Esophagus squamous epithelium (tissue), 4 donors: ENCODE measurements at regions not wholly inside any gene's neighbourhood (a gene's known extent, or its start where the extent isn't known, plus 50 kb on each side); places are given as distances from the start of the nearest gene placed in this dataset.
"Not testable (repeated sequence)": the region's sequence is repeated elsewhere in the genome, so short reads cannot be mapped to it uniquely, and the experiment has no call there.

Experiments used
- POLR2A ChIP-seq, 4 donors: fragments of 450-650 bp; IDR thresholded peaks; one replicate each; pipeline ENCODE4 v1.6.1; 2017; ENCODE audit warnings: antibody characterized with exemption in 4 of 4, mild to moderate bottlenecking in 4 of 4, moderate library complexity in 3 of 4
- TF ChIP-seq, protein P1 (sequence below), 6 experiments: fragments of 450-650 bp in 4 of 6; fragments of 200-600 bp in 2 of 6; sonication (generic) in 2 of 6; IDR thresholded peaks; one replicate each; pipeline ENCODE4 v1.5.1; 2016 to 2019; ENCODE audit warnings: antibody characterized with exemption in 6 of 6, mild to moderate bottlenecking in 4 of 6, moderate library complexity in 4 of 6

DNA sequence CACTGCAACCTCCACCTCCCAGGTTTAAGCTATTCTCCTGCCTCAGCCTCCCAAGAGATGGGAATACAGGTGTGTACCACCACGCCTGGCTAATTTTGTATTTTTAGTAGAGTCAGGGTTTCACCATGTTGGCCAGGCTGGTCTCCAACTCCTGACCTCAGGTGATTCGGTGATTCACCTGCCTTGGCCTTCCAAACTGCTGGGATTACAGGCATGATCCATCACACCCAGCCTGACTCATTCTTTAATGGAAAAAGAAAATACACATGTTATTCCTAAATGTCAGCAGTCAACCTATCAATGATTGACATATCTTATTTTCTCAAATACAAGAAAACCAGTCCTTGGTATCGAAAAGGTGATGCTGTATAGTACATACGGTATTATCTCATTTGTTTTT, 376.2 kb downstream of the CBLN4 start:
- TF ChIP-seq, protein P1, sequence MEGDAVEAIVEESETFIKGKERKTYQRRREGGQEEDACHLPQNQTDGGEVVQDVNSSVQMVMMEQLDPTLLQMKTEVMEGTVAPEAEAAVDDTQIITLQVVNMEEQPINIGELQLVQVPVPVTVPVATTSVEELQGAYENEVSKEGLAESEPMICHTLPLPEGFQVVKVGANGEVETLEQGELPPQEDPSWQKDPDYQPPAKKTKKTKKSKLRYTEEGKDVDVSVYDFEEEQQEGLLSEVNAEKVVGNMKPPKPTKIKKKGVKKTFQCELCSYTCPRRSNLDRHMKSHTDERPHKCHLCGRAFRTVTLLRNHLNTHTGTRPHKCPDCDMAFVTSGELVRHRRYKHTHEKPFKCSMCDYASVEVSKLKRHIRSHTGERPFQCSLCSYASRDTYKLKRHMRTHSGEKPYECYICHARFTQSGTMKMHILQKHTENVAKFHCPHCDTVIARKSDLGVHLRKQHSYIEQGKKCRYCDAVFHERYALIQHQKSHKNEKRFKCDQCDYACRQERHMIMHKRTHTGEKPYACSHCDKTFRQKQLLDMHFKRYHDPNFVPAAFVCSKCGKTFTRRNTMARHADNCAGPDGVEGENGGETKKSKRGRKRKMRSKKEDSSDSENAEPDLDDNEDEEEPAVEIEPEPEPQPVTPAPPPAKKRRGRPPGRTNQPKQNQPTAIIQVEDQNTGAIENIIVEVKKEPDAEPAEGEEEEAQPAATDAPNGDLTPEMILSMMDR (IDR thresholded peaks at IDR 0.05) = not testable (repeated sequence)
- not testable (repeated sequence) for TF ChIP-seq POLR2A (IDR thresholded peaks at IDR 0.05)
